H9 (cell line): ENCODE measurements at regions not wholly inside any gene's neighbourhood (a gene's known extent, or its start where the extent isn't known, plus 50 kb on each side); places are given as distances from the start of the nearest gene placed in this dataset.
A peak's percentile ranks its signal among the peaks of the same experiment; 100 is the strongest.

Source experiments
- DNase-seq: peaks from one replicate; pipeline ENCODE4 v3.0.0-alpha.2; 2017
- H2AFZ ChIP-seq: one replicate; pipeline ENCODE4 v1.6.1; 2013; ENCODE audit warnings: mild to moderate bottlenecking, low read length, control low read depth, moderate library complexity
- H2AK5ac ChIP-seq: 2 replicates; pipeline ENCODE4 v1.6.1; 2013; ENCODE audit warnings: low read length, control low read depth, mixed read lengths; ENCODE audit not compliant: insufficient read length
- H2BK120ac ChIP-seq: one replicate; pipeline ENCODE4 v1.6.1; 2013; ENCODE audit warnings: low read depth, mild to moderate bottlenecking, low read length, control low read depth, inconsistent platforms; ENCODE audit not compliant: poor library complexity, severe bottlenecking
- H2BK12ac ChIP-seq: 2 replicates; pipeline ENCODE4 v1.6.1; 2013; ENCODE audit warnings: low read length, control low read depth, mixed read lengths, low read depth; ENCODE audit not compliant: insufficient read length
- H2BK15ac ChIP-seq: 2 replicates; pipeline ENCODE4 v1.6.1; 2013; ENCODE audit warnings: low read depth, low read length, control low read depth
- H2BK20ac ChIP-seq: one replicate; pipeline ENCODE4 v1.6.1; 2013; ENCODE audit warnings: low read depth, mild to moderate bottlenecking, low read length, control low read depth, inconsistent platforms; ENCODE audit not compliant: poor library complexity, severe bottlenecking
- H2BK5ac ChIP-seq: 2 replicates; pipeline ENCODE4 v1.6.1; 2013; ENCODE audit warnings: low read length, control low read depth, mixed read lengths; ENCODE audit not compliant: insufficient read length
- H3K14ac ChIP-seq: 2 replicates; pipeline ENCODE4 v1.6.1; 2013; ENCODE audit warnings: low read length, control low read depth; ENCODE audit not compliant: insufficient read depth
- H3K18ac ChIP-seq: 2 replicates; pipeline ENCODE4 v1.6.1; 2013; ENCODE audit warnings: low read depth, mild to moderate bottlenecking, mixed read lengths, low read length, control low read depth; ENCODE audit not compliant: insufficient read length
- H3K23ac ChIP-seq: 2 replicates; pipeline ENCODE4 v1.6.1; 2013; ENCODE audit warnings: low read length, control low read depth, mixed read lengths, low read depth; ENCODE audit not compliant: insufficient read length
- H3K23me2 ChIP-seq: 2 replicates; pipeline ENCODE4 v1.6.1; 2013; ENCODE audit warnings: low read depth, mild to moderate bottlenecking, mixed read lengths, low read length, control low read depth; ENCODE audit not compliant: insufficient read length, poor library complexity, severe bottlenecking
- H3K27ac ChIP-seq: 2 replicates; pipeline ENCODE4 v1.5.1; 2013; ENCODE audit warnings: low read length, control low read depth, mixed read lengths, low read depth; ENCODE audit not compliant: insufficient read length
- H3K27me3 ChIP-seq: 2 replicates; pipeline ENCODE4 v1.6.1; 2013; ENCODE audit warnings: low read length, control low read depth, inconsistent platforms; ENCODE audit not compliant: insufficient read depth
- H3K4ac ChIP-seq: 2 replicates; pipeline ENCODE4 v1.6.1; 2013; ENCODE audit warnings: low read depth, mild to moderate bottlenecking, control low read depth, inconsistent platforms, low read length, moderate library complexity
- H3K4me1 ChIP-seq: 2 replicates; pipeline ENCODE4 v1.6.1; 2013; ENCODE audit warnings: low read length, control low read depth, inconsistent platforms; ENCODE audit not compliant: insufficient read depth
- H3K4me2 ChIP-seq: 2 replicates; pipeline ENCODE4 v1.6.1; 2013; ENCODE audit warnings: low read length, control low read depth, mixed read lengths; ENCODE audit not compliant: insufficient read length, insufficient read depth
- H3K56ac ChIP-seq: 2 replicates; pipeline ENCODE4 v1.6.1; 2013; ENCODE audit warnings: low read depth, mild to moderate bottlenecking, mixed read lengths, low read length, control low read depth; ENCODE audit not compliant: insufficient read length
- H3K79me1 ChIP-seq: 2 replicates; pipeline ENCODE4 v1.6.1; 2013; ENCODE audit warnings: low read depth, mild to moderate bottlenecking, moderate library complexity, low read length, control low read depth, inconsistent platforms; ENCODE audit not compliant: insufficient read depth, poor library complexity, severe bottlenecking
- H3K79me2 ChIP-seq: 2 replicates; pipeline ENCODE4 v1.6.1; 2013; ENCODE audit warnings: low read length, control low read depth, inconsistent platforms; ENCODE audit not compliant: insufficient read depth
- H3K9ac ChIP-seq: 2 replicates; pipeline ENCODE4 v1.6.1; 2013; ENCODE audit warnings: low read length, control low read depth, mixed read lengths; ENCODE audit not compliant: insufficient read length; ENCODE audit errors: extremely low read depth
- H3K9me3 ChIP-seq: one replicate; pipeline ENCODE4 v1.6.1; 2013; ENCODE audit warnings: low read depth, low read length, inconsistent platforms; ENCODE audit not compliant: control insufficient read depth
- H3T11ph ChIP-seq: one replicate; pipeline ENCODE4 v1.6.1; 2013; ENCODE audit warnings: mild to moderate bottlenecking, low read length, control low read depth, inconsistent platforms
- H4K20me1 ChIP-seq: one replicate; pipeline ENCODE4 v1.6.1; 2013; ENCODE audit not compliant: control insufficient read depth, insufficient read length, insufficient read depth
- H4K5ac ChIP-seq: 2 replicates; pipeline ENCODE4 v1.6.1; 2013; ENCODE audit warnings: low read depth, mild to moderate bottlenecking, mixed read lengths, low read length, control low read depth; ENCODE audit not compliant: insufficient read length
- H4K8ac ChIP-seq: replicated peaks from 2 replicates; pipeline ENCODE4 v1.6.1; 2013; ENCODE audit warnings: low read length, control low read depth, mixed read lengths, low read depth; ENCODE audit not compliant: insufficient read length
- H4K91ac ChIP-seq: 2 replicates; pipeline ENCODE4 v1.6.1; 2013; ENCODE audit warnings: low read depth, mild to moderate bottlenecking, moderate library complexity, mixed read lengths, low read length, control low read depth; ENCODE audit not compliant: insufficient read length
- H3K27ac Mint-ChIP-seq, 3 experiments: 2 replicates in 2 of 3; 3 replicates in 1 of 3; pipeline ENCODE4 v1.8.0; 2020 to 2021; ENCODE audit warnings: mixed read lengths in 3 of 3, mild to moderate bottlenecking in 1 of 3, moderate library complexity in 1 of 3
- H3K27me3 Mint-ChIP-seq: 2 replicates; pipeline ENCODE4 v1.8.0; 2021; ENCODE audit warnings: low read depth, mild to moderate bottlenecking, moderate library complexity, mixed read lengths
- H3K36me3 Mint-ChIP-seq, 3 experiments: 2 replicates in 2 of 3; 3 replicates in 1 of 3; pipeline ENCODE4 v1.8.0; 2020 to 2021; ENCODE audit warnings: low read depth in 3 of 3, mixed read lengths in 3 of 3; ENCODE audit not compliant: insufficient read depth in 1 of 3
- H3K4me1 Mint-ChIP-seq, 2 experiments: 2 replicates each; pipeline ENCODE4 v1.8.0; 2020; ENCODE audit warnings: mixed read lengths in 2 of 2
- H3K4me3 Mint-ChIP-seq, 2 experiments: 2 replicates in 1 of 2; 3 replicates in 1 of 2; pipeline ENCODE4 v1.8.0; 2020 to 2021; ENCODE audit warnings: mild to moderate bottlenecking in 2 of 2, mixed read lengths in 2 of 2, moderate library complexity in 1 of 2
- H3K9me3 Mint-ChIP-seq, 2 experiments: 2 replicates in 1 of 2; 3 replicates in 1 of 2; pipeline ENCODE4 v1.8.0; 2020; ENCODE audit warnings: mild to moderate bottlenecking in 2 of 2, mixed read lengths in 2 of 2, moderate library complexity in 1 of 2
- CTCF ChIP-seq: fragments of 200-600 bp; sonication (generic); conservative IDR thresholded peaks from 3 replicates; pipeline ENCODE4 v1.8.0; 2021; ENCODE audit warnings: antibody characterized with exemption, mild to moderate bottlenecking
- WGBS: extraction: QIAGEN DNeasy Blood & Tissue Kit; methylation state at CpG from one replicate; pipeline ENCODE4 v1.1.7; 2013; ENCODE audit warnings: missing lambda C conversion rate, low lambda C conversion rate, mixed read lengths; ENCODE audit not compliant: insufficient read length; ENCODE audit errors: extremely low coverage; 5-methylcytosine and 5-hydroxymethylcytosine counted together

GRCh38 chr5:68821056-68821455 is 272.8 kb upstream of the SLC30A5 start:
- no peak overlapping the region for H3K18ac ChIP-seq
- no peak overlapping the region for H3T11ph ChIP-seq
- no peak overlapping the region for H3K4ac ChIP-seq
- H4K8ac ChIP-seq: no peak overlapping the region
- no peak overlapping the region for H2BK15ac ChIP-seq
- Mint-ChIP-seq H3K9me3 (no peaks in the 10 kb centered on the region), H3K4me1 (peaks cover 16 to 31% of the 10 kb centered on the region in 2 experiments), H3K36me3 (no peaks in the 10 kb centered on the region; a peak in 1 of 7 replicates), H3K27ac (peak overlapping the region in 1 of 3 experiments; percentile 53; a peak in 1 of 7 replicates), H3K4me3 (no peak overlapping the region), H3K27me3 (no peaks in the 10 kb centered on the region)
- no peak for TF ChIP-seq CTCF
- H3K9me3 ChIP-seq: no peaks in the 10 kb centered on the region
- no peaks in the 10 kb centered on the region for H3K23me2 ChIP-seq
- no peak overlapping the region for H2AK5ac ChIP-seq
- no peaks in the 10 kb centered on the region for H4K20me1 ChIP-seq
- no peaks in the 10 kb centered on the region for H3K27me3 ChIP-seq
- no peak overlapping the region for H3K14ac ChIP-seq
- H3K56ac ChIP-seq: no peak overlapping the region
- H3K27ac ChIP-seq: no peak overlapping the region
- H2AFZ ChIP-seq: no peak overlapping the region
- H2BK5ac ChIP-seq: no peak overlapping the region
- no peak overlapping the region for H3K4me2 ChIP-seq
- no CpG with 5 or more reads among the region's 2 CpGs for WGBS
- H3K23ac ChIP-seq: no peak overlapping the region
- no peak overlapping the region for H2BK12ac ChIP-seq
- DNase-seq: no peak
- no peak overlapping the region for H4K91ac ChIP-seq
- H2BK20ac ChIP-seq: no peak overlapping the region
- no peaks in the 10 kb centered on the region for H3K79me2 ChIP-seq
- no peak overlapping the region for H4K5ac ChIP-seq
- H2BK120ac ChIP-seq: no peak overlapping the region
- no peak overlapping the region for H3K9ac ChIP-seq
- H3K4me1 ChIP-seq: 0 out of 2 replicates have a peak, but pooled peaks cover 2% of the 10 kb centered on the region
- H3K79me1 ChIP-seq: no peaks in the 10 kb centered on the region
